Non-pigmented ciliary epithelial cell (primary cell): ENCODE measurements at regions not wholly inside any gene's neighbourhood (a gene's known extent, or its start where the extent isn't known, plus 50 kb on each side); places are given as distances from the start of the nearest gene placed in this dataset.

Experiments
- DNase-seq: peaks from one replicate; pipeline ENCODE4 v3.0.0-alpha.2; 2010; ENCODE audit warnings: low read depth

DNA sequence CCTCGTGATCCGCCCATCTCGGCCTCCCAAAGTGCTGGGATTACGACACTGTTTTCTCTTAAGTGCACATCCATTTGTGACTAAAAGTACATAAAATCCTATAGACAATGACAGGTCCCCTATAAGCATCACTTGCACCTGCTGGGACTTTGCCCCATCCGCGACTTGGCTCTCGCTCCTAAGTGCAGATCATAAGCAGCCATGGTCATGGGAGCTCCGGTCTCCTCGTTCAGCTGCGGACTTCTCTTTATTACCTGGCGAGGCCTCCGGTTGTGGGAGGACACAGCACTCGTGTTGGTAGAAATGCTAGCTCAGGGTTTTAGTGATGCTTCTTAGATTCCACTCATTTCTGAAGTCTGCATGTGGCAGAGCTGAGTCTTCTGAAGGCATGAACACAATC is 92.7 kb upstream of the ST6GAL2 start:
- DNase-seq: no peak

DNA sequence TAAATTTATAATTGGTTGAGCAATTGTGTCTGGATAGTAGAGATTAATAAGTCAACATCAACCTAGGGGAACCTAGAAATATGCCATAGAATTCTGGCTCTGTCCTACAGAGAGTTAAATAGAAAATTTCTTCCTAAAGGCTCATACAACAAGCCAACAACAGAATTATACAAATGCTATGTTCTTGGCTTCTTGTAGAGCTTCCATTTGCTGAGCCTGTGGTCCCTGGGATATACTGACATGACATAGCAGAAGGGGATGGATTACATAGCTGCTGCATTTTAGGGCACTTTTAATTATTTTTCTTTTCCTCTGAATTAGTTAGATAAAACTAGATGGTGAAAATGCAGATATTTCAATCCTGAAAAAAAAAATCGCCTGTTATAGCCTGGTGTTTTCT is 95.5 kb upstream of the ST6GAL2 start:
- DNase-seq: no peak

DNA sequence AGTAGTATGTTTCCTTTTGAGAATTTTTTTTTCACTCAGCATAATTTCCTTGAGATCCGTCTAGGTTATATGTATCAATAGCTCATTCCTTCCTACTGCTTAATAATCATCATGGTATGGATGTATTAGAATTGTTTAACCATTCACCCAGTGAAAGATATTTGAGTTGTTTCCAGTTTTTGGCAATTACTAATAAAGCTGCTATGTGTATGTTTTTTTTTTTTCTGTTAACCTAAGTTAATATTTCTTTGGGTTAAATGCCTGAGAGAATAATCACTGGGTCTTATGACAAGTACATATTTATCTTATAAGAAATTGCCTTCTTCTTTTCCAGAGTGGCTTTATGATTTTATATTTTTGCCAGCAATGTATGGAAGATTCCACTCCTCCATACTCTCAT is 96.4 kb upstream of the ST6GAL2 start:
- DNase-seq: no peak

DNA sequence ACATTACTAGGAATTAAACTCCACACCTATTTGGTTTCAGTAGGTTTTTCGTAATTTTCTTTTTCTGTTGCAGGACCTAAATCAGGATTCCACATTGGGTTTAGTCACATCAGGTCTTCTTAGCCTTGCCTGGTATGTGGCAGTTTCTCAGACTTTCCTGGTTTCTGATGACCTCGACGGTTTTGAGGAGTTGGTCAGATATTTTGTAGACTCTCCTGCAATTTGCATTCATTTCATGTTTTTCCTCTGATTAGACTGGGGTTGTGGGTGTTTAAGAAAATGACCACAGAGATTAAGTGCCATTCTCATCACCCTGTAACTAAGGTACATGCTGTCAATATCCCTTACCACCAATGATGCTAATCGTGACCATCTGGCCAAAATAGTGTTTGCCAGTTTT is 97.3 kb upstream of the ST6GAL2 start:
- DNase-seq: no peak

DNA sequence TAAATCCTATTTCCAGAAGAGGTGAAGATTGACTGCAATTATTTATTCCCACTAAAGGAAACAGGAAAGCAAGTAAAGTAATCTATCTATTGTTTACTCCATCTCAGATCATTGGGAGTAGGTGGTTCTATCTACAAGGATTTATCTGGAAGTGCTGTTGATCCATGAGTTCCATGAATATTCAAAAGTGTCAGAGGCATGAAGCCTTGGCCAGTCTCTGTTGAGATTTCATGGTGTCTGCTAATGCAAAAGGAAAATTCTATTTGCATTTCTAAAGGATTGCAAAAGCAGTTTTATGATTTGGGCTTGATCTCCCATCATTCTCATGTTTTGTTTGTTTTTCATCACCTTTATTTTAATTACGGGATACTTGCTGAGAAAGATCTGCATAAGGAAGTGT is 102.4 kb upstream of the ST6GAL2 start:
- DNase-seq: no peak

DNA sequence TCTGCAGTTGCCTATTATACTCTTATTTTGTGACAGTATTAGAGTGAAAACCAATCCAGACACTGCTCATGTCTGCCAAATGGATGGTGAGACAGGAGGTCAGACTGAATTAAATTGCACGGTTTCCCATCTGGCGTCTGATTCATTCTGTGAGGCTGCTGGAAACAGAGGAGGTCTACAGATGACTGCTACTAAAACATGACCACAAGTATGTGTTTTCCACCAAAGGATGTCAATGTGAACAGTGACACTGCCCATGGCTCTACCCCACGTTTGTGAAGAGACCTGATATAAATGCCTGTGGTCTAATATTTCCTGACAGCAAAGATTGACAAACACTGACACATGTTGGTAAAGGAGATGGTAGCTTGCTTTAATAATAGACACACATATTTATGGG is 104.3 kb upstream of the ST6GAL2 start:
- DNase-seq: peak; percentile 78

DNA sequence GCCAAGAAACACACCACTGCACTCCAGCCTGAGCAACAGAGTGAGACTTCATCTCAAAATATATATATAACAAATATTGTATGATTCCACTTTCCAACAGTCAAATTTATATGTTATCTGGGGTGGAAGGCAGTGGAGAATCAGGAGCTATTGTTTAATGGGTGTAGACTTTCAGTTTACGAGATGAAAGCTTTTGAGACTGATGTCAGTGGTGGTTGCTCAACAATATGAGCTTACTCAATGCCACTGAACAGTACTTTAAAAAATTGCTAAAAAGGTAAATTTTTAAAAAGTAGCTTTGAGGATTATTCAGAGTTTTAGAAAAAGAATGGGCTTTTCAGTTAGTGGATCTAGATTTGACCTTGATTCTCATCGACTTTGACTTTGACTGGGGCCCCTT is 105.9 kb upstream of the ST6GAL2 start:
- DNase-seq: no peak

DNA sequence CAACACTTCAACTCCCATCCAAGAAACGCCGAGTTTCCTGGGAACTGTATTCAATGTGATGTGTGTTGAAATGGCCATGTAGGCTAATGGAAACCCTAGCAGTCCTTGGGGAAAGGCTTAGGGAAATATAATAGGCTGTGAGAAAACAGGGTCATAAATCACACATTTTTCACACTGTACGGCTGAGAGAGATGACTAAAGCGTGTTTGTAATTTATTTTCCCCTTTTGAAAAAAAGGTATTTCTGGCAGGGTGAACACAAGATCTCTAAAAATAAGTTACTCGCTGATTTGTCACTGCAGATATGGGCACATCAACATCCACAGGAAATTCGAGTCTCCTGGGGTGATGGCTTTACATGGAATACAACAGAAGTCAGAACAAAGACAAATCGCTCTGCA is 109.6 kb upstream of the ST6GAL2 start:
- no peak for DNase-seq

DNA sequence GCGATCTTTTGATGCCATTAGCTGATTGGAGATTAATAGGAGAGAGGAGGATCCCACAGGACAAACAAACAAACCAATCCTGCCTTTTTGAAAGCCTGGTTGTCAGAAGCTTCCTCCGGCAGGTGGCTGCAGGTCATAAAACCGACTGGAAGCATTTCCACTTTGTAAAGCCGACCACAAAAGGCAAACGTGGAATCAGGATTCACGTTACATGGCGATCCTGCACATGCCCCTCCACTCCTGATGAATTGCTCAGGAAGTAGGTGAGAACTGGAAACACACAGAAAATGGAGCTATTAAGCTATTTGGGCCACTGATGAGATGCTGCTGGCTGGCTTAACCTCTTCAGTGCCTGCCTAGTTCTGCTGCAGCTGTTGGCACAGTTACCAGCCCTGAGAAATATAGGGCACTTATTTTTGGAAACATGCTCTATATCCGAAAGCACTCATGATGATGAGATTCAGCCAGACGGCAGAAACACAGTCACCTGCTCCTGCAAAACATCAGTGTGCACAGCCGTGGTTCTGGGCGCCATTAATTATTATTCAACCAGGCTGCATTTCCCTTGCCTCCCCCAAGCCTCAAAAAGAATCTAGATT is 110.3 kb upstream of the ST6GAL2 start:
- DNase-seq: no peak

DNA sequence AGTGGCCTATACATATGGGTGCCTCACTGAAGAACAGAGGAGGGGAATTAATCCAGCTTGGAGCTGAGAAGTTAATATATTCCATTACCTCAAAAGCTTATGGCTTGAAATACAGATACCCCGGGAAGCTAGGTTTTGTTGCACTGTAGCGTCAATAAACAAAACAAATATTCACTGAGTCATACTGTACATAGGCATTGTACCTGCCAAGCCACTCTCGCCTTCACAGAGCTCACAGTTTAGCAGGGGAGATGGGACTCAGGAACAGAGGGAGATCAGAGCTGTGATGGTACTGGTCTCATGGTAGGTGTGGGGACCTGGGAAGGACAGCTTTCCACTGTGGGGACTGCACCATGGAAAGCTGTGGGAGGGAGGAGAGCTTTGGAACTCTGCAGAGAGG is 111.2 kb upstream of the ST6GAL2 start:
- no peak for DNase-seq

DNA sequence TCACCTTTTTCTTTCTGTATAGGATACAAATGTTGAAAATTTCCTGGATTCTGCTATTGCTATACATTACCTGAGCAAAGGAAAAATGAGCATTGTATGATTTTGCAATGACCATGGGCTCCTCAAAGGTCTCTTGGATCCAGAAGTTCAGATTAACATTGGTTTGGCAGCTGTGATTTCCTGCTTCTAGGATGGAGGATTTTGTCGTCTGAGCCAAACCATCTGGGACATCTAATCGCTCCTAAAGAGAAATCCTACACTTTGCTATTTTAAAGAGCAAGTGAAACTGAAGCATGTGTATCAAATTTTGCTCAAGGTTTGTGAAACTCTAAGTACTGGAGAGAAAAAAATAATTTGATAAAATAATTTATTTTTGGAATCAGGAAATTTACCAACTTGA is 115.1 kb upstream of the ST6GAL2 start:
- no peak for DNase-seq

DNA sequence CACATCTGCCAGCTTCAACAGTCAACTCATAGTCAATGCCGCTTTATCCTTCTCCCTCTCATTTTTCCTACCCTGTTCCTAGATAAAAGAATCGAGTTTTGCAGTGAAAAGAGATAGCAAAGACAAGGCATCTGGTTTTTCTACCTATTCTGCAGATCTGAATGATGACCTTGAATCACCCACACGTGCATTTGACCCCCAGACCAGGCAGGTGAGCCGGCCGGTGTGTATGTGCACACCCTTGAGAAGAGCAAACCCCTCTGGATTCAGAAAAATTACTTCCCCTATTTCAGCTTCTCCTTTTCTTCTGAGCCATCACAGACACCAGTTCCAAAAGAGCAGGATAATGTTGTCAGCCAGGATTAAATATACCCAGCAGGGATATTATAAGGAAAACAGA is 115.6 kb upstream of the ST6GAL2 start:
- no peak for DNase-seq

DNA sequence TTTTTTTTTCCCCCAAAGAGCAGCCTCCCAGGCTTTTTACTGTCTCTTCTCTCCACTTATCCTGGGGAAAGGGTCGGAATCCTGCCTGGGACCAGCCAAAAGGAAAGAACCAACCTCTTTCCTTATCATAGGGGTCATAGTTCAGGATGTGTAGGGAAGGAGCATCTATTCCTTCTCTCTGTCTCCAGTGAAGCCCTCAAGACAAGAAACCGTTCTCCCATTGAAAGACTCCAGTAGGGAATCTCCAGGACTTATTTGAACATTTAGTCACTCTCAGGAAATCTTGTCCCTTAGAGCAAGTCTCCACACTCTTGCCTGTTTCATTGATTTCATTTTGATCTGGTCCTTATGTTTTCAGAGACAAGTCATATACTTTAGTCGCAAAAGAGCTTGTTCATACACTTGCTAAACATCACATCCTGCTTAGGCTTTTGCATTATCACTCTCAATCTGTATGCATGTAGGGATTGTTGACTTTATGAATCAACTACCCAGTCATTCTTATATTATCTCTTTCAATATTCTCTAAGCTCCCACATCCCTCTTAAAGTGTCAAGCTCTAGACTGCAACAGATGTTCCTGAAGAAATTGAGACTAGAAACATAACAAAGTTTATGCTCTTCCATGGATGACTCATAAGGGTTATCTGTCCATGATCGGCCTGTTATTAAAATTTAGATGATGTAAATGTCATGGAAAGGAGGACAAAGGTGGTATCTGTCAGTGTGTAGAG is 116.2 kb upstream of the ST6GAL2 start:
- DNase-seq: peak; percentile 63

DNA sequence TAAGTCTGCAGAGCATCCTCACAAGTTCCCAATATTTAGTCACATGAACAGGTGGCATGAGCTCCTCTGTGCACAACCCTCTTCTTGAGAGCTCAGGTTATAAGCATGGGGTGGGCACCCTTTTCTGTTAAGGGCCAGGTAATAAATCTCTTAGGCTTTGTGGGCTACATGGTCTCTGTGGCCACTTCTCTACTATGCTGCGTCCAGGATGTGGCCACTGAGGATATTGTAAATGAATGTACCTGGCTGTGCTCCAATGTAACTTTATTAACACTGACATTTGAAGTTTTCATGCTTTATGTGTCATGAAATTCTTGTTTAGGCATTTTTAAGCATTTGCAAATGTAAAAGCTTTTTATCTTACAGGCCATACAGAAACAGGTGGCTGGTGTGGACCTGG is 116.8 kb upstream of the ST6GAL2 start:
- DNase-seq: no peak

DNA sequence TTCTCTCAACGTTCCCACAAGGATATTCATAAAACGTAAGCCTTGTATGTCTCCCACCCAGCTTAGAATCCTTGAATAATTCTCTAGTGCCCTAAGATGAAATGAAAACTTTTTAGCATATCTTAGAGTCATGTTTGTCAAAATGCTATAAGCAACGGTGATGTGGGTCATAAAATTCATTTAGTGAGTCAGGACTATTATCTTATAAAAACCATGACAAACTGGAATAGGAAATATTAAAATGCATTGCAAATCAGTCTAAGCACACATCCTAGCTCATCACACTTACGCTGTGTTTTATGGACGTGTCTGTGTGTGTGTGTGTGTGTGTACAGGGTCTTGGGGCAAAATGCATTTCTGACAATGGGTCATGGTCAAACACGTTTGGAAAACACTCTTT is 119.9 kb upstream of the ST6GAL2 start:
- DNase-seq: no peak

DNA sequence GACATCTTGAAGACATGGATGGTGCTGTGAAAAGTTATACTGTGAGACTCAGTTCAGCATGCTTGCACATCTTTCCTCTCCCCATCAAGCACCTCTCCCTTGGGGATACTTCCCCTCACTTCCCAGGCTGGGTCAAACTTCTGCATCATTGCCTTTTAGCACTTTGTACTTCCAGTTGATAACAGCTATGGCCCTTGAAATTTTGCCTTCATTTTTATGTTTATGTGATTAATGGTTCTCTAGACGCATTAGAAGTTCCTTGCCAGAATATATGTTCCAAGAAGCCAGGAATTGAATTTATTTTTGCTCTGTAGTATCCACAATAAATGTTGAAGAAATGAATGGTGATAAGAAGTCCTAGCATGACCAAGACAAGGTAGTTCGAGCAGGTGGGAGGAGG is 120.9 kb upstream of the ST6GAL2 start:
- DNase-seq: no peak

DNA sequence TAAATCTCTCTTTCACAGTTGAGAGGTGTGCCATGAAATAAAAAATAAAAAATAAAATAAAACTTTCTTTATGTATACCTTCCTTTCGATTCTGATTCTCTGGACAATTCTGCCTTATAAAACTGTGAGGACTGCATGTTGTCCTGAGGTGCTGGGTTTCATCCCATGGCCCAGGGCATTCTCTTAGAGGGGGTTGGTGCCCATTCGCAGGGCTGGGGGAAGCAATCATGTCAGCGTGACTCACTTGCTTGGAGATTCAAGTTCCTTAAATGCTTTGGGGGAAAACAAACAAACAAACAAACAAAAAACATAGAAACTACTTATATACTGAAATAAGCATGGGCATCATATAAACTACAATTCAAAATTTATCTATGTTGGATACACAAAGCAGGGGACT is 122.0 kb upstream of the ST6GAL2 start:
- no peak for DNase-seq

DNA sequence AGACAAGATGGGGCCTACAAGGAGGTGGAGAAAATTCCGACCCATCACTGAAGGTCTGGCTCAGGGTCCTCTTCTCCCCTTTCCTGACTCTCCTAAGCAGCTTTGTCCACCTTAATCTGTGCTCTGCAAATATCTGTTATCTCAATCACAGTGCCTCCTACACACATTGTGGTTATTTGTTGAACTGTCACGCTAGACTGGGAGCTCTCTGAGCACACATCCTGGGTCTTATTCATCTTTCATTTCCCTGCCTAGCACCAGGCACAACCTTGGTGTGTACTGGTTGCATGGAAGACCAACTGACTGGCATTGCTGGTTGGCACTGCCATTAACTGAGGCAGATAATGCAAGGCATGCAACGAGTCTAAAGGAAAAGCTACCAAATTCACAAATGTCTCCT is 122.9 kb upstream of the ST6GAL2 start:
- no peak for DNase-seq

DNA sequence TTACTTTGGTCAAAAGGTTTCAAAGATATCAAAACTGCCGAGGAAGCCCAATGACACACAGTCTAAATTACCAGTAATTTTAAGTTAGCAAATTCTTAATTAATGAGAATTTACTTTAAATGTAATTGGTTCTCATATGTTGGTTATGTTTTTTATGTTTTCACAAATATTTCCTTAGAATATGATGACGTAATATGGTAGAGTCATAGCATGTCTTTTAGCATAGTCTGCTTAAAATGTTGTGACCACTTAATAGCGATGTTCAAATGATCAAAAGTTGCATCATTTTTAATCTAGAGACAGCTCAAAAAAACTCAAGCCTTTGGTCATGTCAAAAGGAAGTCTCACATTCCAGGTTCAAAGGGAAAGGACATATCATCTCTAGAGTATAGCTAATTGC is 123.3 kb upstream of the ST6GAL2 start:
- no peak for DNase-seq

DNA sequence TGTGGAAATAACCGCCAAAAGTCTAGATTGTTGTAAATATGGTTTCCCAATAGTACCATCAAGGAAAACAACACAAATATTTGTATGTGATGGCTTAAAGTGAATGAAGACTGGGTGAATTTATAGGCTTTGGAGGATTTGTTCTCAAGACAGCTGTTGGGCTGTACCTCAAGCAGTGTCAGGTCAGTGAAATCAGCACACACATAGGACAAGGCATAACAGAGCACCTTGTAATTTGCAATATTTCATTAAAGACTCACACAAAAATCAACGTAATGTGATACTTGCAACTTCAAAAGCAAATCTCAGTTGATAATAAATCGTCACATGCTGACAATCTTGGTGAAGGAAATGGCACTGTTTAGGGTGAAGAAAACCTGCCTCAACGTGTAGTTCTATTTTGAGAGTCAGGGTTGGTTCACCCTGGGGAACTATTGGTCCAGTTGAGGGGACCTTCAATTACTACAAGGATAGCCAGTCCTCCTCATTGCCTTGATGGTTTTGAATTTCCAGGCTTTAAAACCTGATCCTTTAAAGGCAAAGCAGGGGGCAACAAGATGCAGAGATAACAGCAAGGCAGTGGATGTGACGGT is 126.8 kb upstream of the ST6GAL2 start:
- DNase-seq: no peak

DNA sequence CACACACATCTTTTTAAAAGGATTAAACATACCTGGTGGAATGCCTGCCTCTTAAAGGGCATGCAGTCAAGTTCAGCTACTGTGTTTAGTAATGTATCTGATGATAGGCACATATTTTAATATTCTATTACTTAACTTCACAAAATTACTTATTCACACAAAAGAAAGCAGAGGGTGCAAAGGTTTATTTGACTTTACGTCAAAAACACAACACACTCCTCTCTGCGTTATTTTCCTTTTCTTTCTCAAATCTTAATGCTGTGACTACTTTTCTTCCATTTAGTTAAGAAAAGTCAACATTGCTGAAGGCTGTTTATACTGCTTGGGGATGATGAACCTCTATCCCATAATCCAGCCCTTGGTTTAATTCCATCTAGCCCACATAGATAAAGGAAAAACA is 127.9 kb upstream of the ST6GAL2 start:
- DNase-seq: no peak

DNA sequence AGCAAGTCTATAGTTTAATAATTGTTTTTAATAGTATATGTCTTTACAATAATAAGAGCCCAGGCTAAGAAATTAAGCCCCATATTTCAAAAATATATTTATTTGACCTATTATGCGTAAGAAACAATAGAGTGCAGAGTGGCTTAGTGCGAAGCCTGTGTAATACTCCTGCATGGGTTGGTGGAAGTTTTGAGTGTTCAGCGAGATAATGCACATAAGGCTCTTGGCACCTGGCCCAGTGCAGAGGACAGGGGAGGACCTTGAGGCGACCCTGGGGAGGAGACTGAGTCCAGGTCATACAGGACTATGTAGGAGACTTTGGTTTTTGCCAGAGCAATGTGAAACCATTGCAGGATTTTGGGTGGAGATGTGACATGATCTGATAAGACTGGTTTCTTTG is 132.4 kb upstream of the ST6GAL2 start:
- DNase-seq: no peak

DNA sequence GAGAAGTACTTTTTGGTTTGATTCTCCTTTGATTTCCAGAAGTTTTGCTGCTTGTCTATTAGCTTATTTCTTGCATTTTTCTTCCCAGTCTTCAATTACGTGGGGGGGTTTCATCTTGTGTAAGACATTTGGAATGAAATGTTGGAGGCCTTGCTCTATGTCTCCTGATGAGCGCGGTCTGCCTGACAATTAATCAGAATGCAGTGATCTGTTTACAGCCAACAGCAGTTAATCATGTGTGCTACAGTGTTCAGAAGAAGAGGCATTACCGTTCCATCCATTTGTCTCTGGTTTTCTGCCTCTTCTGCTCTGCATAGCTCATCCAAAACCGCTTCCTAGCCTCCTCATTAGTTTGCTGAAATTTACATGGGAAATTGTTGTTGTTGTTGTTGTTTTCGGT is 134.4 kb upstream of the ST6GAL2 start:
- no peak for DNase-seq

DNA sequence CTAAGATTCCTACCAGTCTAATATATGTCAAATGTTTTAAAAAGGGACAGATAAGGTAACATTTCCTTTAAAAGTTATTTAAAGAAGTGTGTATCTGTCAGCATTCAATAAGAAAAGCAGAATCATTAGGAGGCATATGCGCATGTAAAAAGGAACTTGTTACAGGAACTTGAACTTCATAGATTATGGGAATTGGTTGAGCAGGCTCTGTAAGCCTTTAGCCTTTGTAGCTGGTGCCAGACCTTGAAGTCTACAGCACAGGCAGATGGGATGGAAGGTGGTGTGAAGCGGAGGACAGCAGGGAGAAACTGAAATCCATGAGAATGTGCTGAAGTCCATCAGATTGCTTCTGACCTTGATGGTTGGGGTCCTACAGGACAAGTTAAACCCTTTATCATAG is 138.3 kb upstream of the ST6GAL2 start:
- DNase-seq: no peak
